Suppressor macrophage treated with lipopolysaccharide for 4 hours (primary cell): ENCODE measurements at regions not wholly inside any gene's neighbourhood (a gene's known extent, or its start where the extent isn't known, plus 50 kb on each side); places are given as distances from the start of the nearest gene placed in this dataset.

Experiments used
- DNase-seq: peaks from one replicate; pipeline ENCODE4 v3.0.0-alpha.2; 2020

DNA sequence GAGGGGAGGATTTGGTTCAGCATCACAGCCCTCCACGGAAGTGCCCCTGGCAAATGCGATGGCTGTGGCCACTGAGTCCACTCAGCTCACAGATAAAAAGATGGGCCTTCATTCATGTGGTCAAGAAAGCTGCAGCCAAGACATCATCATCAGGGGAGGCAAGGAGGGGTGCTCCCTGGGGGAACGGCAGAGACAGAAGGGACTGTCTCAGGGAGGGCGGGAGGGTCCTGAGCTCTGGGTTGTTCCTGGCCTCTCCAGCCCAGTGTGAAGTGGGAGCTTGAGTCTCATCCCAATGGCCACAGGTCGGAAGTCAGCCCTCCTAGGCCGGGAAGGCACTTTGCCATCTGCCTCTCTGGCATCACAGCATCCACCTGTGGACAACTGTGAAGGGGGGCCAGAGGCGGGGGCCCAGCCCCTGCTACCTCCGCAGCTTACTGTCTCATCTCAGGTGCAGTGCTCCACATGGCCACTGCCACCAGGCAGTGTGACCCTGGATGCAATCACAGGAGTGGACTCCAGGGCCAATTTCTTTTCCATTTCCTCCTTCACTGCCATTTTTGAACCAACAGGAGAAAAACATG, 137.8 kb upstream of the SOX1 start:
- no peak for DNase-seq

DNA sequence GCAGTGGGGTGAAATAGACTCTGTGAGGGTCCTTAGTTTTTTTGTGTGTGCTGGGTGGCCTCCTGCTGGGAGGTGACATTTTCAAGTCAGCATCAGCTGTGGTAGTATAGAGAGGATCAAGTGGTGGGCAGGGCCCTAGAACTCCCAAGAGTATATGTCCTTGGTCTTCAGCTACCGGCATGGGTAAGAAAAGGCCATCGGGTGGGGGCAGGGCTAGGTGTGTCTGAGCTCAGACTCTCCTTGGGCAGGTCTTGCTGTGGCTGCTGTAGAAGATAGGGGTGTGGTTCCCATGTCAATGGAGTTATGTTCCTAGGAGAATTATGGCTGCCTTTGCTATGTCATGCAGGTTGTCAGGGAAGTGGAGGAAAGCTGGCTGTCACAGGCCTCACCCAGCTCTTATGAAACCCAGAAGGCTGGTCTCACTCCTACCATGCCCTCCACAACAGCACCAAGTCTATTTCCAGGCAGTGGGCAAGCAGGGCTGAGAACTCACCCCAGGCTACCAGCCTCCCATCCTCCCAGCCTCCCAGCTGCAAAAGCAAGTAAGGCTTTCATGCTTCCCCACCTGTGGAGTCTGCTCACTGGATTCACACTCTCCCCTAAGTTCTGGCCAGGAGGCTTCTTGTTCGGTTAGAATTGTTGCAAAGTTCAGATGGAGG, 130.6 kb upstream of the SOX1 start:
- no peak for DNase-seq

DNA sequence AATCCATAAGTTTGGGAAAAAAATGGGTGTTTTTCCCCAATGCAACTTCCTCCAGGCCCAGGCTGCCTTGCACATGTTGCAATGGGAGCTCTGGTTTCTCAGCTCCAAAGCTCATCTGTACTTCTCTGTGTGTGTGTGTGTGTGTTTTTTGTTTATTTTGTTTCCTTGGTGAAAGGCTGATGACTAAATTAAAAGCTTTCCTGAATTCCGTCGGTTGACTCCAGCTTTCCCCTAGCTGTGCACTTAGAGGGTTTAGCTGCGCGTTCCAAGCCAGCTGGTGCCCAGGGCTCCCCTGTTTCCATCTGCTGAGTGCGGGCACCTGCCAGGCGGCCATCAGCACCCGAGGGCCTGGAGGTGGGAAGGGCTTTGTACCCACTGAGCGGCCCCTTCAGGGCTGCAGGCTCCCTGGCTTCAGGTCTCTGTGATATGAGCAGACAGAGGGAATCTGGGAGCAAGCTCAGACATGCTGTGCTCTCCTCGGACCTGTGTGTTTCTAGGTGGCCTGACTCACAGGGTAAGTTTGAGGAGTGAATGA, 129.1 kb upstream of the SOX1 start:
- no peak for DNase-seq

DNA sequence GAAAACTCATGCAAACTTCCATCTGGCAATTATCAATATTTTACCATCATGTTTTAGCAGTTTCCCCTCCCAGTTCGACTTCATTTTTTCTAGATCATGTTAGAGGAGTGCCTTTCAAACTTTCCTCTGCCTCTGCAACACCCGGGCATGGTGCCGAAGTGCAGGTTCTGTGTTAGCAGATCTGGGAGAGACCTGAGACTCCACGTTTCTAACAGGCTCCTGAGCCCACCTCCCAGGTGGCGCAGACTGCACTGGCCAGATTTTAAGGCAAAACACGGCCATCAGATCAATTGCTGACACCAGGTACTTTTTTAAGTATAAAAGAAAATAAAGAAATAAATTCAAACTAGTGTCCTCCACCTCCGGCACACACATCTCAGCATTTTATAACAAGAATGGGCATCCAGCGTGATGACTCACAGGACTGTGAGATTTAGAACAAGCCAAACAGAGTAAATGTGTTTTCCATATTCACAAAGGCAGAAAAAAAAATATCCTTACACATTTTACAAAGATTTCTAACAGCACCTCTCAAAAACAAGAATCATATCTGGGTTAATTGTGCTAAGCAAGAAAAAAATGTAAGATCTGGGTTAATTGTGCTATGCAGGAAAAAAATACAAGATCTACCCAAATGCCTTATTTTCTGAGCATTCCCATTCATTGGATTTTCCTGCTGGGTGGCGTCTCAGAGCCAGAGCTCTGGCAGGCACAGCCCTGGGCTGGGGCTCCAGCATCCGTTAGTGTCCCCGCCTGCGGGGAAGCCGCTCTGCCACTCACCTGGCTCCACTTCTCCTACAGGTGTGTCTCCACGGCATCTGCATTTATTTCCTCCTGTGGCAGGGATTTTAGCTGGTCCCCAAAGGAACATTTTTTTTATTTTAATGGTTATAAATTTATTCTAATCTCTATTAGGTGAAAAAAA, 127.9 kb upstream of the SOX1 start:
- no peak for DNase-seq

DNA sequence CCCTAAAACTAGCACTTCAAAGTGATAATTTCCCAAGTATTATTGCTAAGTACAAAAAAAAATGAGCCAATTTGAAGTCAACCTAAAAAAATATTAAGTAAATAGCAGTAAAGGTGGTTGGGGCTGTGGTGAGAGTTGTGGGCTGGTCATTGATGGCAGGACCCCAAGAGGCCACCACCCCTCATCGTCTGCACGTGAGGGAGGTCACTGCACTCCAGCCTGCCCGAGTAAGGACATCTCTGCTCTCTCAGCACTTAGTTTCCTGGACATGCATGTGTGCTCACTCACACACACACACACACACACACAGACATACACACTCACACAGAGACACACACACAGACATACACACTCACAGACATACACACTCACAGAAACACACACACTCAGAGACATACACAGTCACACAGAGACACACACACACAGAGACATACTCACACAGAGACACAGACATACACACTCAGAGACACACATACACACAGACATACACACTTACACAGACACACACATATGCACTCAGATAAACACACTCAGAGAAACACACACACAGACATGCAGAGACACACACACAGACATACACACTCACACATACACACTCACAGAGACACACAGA, 127.2 kb upstream of the SOX1 start:
- no peak for DNase-seq

DNA sequence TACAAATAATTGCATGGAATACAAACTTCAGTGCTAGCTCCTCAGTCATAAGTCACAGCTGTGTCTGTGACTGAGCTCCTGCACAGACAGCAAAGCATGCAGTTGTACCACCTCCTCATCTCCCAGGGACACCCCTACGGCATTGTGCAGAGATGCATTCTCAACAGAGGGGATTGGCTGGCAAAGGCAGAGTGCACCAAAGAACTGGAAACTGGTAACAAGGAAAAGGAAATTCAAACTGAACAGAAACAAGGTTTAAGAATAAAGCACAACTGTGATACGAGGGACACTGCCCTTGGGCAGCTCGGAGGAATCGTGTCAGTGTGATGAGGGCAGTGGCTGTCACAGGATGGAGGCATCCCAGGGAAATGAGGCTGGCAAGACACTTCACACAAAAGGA, 126.1 kb upstream of the SOX1 start:
- DNase-seq, result no peak

DNA sequence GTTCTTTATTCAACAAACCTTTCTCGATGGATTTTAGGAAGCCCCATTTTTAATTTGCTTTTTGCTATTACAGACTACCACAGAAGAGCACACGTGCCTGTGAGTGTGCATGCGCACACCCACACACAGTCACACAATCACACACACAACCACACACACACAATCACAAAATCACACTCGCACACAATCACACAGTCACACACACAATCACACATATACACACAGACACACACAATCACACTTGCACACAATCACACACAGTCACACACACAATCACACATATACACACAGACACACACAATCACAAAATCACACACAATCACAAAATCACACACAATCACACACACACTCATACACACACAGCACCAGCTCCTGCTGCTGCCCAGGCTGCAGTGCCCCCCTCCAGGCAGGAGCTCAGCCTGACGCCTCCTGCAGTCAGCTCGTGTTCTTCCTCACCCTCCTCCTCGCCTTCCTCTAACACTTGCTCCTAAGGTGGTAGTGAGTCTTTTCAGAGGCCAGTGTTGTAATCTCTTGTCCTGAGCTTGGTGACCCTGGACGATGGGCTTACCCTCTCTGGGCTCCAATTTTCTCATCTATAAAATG, 125.0 kb upstream of the SOX1 start:
- DNase-seq, result no peak

DNA sequence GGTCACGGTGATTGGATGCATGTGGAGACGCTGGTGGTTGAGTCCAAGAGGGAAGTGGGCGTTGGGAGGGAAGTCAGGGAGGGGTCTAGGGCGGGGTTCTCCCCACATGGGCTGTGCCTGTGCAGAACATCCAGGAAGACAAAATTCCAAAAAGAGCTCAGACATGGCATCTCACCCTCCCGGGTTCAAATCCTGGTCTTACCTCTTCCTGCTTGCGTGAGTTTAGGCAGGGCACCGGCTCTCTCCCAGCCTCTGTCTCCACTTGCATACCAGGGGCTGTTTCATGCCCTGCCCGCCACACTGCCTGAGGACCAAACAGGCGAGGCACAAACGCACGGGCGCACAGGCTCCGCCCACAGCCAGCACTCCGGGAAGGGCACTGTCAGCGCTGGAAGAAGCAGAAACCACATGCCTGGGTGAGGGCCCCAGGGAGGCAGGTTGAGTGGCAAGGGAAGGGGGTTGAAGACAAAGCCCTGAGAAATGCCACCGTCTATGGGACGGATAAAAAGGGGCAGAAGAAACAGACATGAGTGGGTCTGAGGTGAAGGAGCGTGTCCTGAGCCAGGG, 123.6 kb upstream of the SOX1 start:
- no peak for DNase-seq

DNA sequence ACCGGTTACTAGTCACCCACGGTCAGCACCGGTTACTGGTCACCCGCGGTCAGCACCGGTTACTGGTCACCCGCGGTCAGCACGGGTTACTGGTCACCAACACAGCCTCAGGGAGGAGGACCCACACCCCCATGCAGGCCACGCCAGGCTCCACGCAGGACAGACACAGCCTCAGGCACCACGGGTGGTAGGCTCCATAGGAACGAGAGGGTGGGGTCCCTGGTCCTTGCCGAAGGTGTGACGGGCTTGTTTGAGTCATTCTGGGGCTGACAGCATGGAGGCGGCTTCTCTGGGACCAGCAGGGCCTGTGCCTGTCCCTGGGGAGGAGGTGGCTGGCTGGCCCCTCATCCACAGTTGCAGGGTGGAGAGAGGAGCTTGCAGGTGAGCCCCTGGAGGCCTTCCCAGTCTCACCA, 122.8 kb upstream of the SOX1 start:
- DNase-seq, result no peak

DNA sequence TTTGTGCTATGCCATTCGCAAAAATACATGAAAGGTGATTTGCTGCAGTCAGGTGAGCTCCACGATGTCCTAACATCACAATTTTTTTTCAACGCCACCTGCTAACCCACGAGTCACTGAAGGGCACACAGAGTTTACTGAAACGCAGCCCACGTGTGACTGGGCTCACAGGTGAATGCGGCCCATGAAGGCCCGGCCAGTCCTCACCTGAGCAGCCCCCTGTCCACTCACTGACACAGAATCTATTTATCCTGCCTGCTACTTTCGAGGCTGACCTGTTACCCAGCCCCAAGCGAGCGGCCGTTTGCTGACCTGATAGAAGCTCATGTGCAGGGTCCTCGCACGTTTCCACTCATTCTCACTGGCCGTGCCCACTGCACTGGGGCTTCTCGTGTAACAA, 121.9 kb upstream of the SOX1 start:
- no peak for DNase-seq

DNA sequence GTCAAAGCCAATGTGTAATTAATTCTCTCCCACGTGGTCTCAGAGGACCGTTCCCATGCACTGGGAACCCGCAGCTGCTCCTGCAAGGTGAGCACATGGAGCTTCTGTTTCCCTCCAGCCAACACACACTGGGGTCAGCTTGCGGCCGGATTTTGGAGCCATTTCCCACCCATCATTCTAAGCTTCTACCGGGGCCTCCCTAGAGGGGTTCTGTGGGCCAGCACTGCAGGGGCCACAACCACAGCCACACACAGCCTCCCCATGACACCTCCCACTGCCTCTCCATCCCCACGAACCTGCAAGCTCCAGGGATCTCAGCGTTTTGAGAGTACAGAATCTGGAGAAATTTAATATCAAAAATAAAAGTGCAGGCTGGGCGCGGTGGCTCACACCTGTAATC, 120.7 kb upstream of the SOX1 start:
- DNase-seq, result no peak

DNA sequence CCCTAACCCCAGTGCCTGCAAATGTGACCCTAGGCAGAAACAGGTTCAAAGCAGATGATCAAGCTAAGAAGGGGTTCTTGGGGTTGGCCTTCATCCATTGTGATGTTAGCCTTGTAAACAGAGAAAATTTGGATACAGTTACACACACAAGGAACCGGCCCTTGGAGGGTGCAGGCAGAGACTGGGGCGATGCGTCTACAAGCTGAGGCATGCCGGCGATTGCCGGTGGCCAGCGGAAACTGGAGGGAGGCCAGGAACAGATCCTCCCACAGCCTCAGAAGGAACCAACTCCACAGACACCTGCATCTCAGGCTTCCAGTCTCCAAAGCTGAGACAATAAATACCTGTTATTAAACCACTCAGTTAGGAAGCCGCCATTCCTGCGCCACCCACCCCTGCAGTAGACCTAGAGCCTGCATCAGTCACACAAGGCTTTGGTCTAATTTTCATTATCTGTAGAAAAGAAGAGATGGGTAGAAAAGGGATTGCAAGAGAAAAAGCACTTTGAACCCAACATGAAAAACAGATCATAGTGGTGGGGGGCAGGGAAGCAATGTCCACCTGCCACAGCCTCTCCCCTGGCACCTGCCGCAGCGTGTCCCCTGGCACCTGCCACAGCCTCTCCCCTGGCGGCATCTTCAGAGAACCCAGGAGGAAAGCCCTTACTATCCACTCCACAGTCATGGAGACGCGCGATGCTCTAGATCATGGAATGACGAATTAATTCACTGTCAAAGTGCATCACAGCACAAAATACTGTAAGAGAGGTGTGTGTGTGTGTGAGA, 119.7 kb upstream of the SOX1 start:
- DNase-seq, result no peak

DNA sequence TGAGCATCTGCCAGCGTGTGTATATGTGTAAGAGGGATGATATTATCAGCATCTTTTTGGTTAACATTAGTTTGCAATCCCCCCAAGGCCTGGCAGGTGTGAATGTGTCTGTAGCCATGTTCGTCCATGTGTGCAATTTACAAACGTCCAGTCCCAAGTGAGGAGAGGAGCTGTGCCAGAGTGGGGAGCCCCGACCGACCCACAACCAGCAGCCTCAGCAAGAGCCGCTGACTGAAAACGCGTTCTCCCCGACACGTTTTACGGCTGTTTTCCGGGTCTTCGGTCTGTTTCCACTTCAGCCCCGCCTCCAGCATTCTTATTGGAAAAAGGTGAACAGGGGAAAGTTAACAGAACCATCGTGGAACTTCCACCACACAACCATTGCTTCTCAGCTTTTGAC, 119.1 kb upstream of the SOX1 start:
- no peak for DNase-seq

DNA sequence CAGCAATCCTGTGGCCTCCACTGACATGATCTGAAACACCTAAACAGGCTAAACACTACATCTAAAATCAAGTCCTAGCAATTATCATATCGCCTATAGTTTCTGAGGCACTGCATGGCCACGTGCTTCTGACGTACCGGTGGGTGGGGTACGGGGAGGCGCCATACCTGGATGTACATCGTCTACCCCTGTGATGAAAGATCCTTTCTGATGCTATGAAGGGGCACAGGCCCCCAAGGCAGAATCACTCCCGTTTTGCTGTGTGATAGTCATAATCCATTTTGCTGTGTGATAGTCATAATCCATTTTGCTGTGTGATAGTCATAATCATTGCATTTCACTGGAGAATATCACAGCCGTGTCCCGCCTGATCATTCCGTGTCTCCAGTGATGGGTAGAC, 118.7 kb upstream of the SOX1 start:
- DNase-seq, result no peak

DNA sequence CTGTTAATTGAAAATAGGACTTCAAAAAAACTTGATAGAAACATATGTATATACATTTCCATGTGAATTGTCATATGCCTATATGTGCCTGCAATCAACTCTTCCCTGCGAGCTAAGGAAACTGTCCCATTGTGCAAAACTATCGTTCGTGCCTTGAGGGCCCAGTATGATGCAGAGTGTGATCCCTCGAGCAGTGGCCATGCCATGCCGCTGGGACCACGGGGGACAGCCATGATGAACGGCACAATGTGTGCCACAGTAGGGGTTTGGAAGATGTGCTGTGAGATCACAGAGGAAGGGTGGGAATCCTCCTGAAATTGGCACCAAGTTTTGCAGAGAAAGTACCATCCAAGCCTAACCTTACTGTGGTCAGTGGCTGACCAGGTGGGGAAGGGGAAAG, 118.1 kb upstream of the SOX1 start:
- DNase-seq, result no peak

DNA sequence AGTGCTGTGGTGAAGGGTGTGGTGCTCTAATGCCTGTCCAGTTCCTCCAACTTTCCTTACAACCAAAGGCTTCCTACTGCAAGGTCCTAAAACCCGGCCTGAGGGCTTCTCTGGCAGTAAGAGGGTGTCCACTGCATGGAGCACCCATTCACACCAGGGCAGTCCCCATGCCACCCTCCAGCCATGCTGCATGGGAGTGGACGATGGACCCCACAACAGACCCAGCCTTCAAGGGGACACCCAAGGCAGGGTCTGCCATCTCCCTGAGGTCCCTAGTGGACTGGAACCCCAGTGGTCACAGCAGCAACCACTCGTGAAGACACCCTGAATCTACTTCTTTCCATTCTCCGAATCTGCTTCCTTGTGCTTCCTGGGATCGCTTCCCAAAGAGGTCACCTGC, 117.6 kb upstream of the SOX1 start:
- no peak for DNase-seq

DNA sequence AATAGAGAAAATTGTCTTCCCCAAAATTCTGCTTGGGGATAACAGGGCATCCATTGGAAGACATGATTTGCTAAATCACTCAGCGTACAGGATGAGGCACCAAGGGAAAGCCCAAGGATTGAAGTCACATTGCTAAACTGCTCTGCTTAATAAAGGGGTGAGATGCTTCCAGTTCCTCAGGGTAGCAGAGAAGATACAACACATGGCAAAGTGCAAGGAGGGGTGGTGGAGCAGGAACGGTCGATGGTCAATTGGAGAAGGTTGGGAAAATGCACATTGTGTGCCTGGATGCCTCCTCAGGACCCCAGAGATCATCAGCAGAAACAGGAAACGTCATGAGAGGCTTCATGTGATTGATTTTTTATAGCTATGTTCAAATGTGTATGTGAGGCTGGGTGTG, 116.3 kb upstream of the SOX1 start:
- no peak for DNase-seq

DNA sequence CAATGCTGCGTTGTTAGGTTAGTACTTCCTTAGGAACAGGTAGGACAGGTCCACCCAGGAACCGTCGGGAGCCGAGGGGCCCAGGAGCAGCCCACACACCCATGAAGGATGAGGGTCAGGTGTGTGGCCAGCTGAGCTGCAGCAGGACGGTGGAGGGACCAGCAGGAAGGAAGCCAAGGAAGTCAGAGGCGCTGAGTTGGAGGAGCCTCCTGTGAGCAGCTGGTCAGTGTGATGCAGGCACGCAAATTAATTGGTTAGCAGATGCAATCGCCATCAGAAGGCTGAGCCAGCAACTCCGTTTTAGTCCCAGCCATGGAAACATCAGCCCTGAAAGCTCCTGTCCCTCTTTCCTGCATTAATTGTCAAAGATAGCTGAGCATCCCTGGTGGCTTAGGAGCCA, 114.9 kb upstream of the SOX1 start:
- DNase-seq, result no peak

DNA sequence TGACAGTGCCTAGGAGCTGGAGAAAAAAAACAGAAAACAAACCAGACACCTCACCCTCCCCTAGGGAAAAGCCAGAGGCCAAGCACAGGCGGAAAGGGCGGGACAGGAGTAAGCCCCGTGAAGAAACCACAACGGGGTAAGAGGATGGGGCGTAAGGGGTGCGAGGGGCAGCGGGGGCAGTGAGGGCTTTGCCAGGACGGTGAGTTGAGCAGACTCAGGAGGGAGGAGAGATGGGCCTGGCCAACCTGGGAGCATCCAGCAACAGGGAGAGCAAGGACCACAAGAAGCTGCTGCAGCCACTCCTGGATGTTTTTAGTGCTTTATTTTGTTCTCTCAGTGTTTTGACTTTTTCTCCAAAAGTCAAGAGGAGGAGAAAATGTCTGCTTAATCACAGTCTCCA, 114.1 kb upstream of the SOX1 start:
- no peak for DNase-seq

DNA sequence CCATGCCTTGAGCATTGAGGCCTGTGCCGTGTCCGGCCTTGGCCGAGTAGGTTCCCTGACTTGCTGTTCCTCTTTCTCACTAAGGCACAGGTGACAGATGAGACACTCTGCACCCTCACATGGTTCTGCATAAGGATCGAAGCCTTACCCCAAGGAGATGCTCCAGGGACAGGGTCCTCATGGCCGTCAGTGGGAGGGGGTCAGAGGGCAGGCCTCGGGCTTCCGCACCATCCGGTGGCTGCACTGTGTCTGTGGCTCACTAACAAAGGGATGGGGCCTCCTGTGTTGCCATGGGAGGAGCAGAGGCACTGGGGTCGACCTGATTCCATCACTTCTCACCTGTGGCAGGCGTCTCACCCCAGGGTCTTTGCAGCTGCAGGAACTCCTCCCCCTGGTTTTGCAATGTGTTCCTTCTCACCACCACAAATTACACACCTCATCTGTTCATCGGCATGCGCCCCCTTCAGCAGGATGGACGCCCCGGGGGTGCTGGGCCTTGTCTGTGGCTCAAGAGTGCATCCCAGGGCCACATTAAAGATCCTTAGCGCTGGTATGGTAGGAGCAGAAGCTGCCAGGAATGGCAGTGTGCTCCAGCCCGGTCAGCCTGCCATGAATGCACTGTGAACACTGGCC, 113.3 kb upstream of the SOX1 start:
- DNase-seq, result no peak

DNA sequence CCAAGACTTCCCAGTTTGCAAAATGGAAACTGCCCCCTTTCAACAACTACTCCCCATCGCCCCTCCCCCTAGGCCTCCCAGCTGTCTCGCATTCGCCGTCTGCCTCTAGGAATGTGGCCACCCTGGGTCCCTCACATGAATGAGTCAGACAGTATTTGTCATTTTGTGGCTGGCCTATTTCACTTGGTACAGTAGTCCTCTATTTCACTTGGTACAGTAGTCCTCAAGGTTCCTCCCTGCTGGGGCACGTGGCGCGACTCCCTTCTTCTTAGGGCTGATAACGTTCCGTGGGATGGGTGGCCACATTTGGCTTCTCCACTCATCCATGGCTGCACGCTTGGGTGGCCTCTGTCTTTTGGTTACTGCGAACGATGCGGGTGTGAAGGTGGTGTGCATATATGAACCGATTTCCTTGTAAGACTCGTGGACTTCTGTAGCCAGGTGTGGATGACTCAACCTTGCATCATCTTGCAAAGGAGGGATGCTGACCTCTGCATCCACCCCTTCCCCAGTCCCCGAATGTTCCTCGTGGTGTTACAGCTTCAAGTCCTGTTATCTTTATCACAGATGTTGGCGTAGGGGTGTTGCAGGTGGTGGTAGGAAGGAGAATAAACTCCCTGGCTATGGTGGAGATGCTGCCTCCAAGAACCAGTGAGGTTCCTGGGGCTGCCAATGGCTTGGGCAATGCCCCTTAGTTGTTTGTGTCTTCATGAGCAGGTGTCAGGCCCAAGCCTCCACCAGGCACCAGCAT, 112.1 kb upstream of the SOX1 start:
- DNase-seq, result no peak
